Neural cell (in vitro differentiated cells): ENCODE measurements at regions not wholly inside any gene's neighbourhood (a gene's known extent, or its start where the extent isn't known, plus 50 kb on each side); places are given as distances from the start of the nearest gene placed in this dataset.

Experiments used
- H2AFZ ChIP-seq: fragments of 200-600, 300-800 bp; sonication (generic), shearing (Covaris generic); 2 replicates; pipeline ENCODE4 v1.6.0; 2014; ENCODE audit warnings: low read depth, mild to moderate bottlenecking, antibody characterized with exemption, low read length, moderate library complexity
- H3F3A ChIP-seq: fragments of 200-600 bp; shearing (Covaris generic); 2 replicates; pipeline ENCODE4 v1.6.1; 2016; ENCODE audit warnings: mild to moderate bottlenecking, moderate library complexity, mixed read lengths, antibody characterized with exemption, low read length; ENCODE audit not compliant: insufficient read depth, poor library complexity, severe bottlenecking
- H3K27ac ChIP-seq: fragments of 200-600, 300-800 bp; sonication (generic), shearing (Covaris generic); 2 replicates; pipeline ENCODE4 v1.5.1; 2014; ENCODE audit warnings: mild to moderate bottlenecking, low read length, moderate library complexity
- H3K27me3 ChIP-seq: fragments of 300-800, 200-600 bp; sonication (generic), shearing (Covaris generic); 2 replicates; pipeline ENCODE4 v1.6.0; 2014; ENCODE audit warnings: mild to moderate bottlenecking, low read depth, low read length, moderate library complexity; ENCODE audit not compliant: insufficient read depth
- H3K36me3 ChIP-seq: fragments of 300-800, 200-600 bp; sonication (generic), shearing (Covaris generic); 2 replicates; pipeline ENCODE4 v1.5.1; 2014; ENCODE audit warnings: mild to moderate bottlenecking, antibody characterized with exemption, low read length, moderate library complexity; ENCODE audit not compliant: insufficient read depth
- H3K4me2 ChIP-seq: fragments of 300-800, 200-600 bp; sonication (generic), shearing (Covaris generic); 2 replicates; pipeline ENCODE4 v1.6.0; 2014; ENCODE audit warnings: mild to moderate bottlenecking, low read length
- H3K4me3 ChIP-seq: fragments of 300-800, 200-600 bp; sonication (generic), shearing (Covaris generic); 2 replicates; pipeline ENCODE4 v1.5.1; 2014; ENCODE audit warnings: mild to moderate bottlenecking, low read length, moderate library complexity
- H3K79me2 ChIP-seq: fragments of 200-600 bp; shearing (Covaris generic); replicated peaks from 2 replicates; pipeline ENCODE4 v1.6.0; 2014; ENCODE audit warnings: mild to moderate bottlenecking, low read length, moderate library complexity; ENCODE audit not compliant: insufficient read depth
- H3K9ac ChIP-seq: fragments of 300-800, 200-600 bp; sonication (generic), shearing (Covaris generic); 2 replicates; pipeline ENCODE4 v1.6.1; 2016; ENCODE audit warnings: mild to moderate bottlenecking, low read length, mixed read lengths
- H3K9me2 ChIP-seq: fragments of 200-600 bp; shearing (Covaris generic); 2 replicates; pipeline ENCODE4 v1.6.1; 2016; ENCODE audit warnings: mild to moderate bottlenecking, low read length, mixed read lengths; ENCODE audit not compliant: insufficient read depth
- H3K9me3 ChIP-seq: fragments of 200-600, 300-800 bp; sonication (generic), shearing (Covaris generic); 2 replicates; pipeline ENCODE4 v1.6.1; 2016; ENCODE audit warnings: mild to moderate bottlenecking, mixed run types, low read length, moderate library complexity, mixed read lengths
- H4K20me1 ChIP-seq: fragments of 200-600 bp; shearing (Covaris generic); 2 replicates; pipeline ENCODE4 v1.6.1; 2016; ENCODE audit warnings: mild to moderate bottlenecking, mixed run types; ENCODE audit not compliant: insufficient read depth
- CTCF ChIP-seq: fragments of 450-650 bp; IDR thresholded peaks from 2 replicates; pipeline ENCODE4 v1.5.1; 2014; ENCODE audit warnings: antibody characterized with exemption, mild to moderate bottlenecking, moderate library complexity; ENCODE audit not compliant: poor library complexity, severe bottlenecking
- EP300 ChIP-seq: fragments of 450-650 bp; conservative IDR thresholded peaks from 2 replicates; pipeline ENCODE4 v1.6.1; 2014; ENCODE audit warnings: antibody characterized with exemption, mild to moderate bottlenecking, moderate library complexity; ENCODE audit not compliant: poor library complexity, severe bottlenecking
- EZH2 ChIP-seq: fragments of 200-600, 300-800 bp; shearing (Covaris generic), sonication (generic); IDR thresholded peaks from 2 replicates; pipeline ENCODE4 v1.6.1; 2014; ENCODE audit warnings: antibody characterized with exemption, low read length, borderline replicate concordance, mild to moderate bottlenecking; ENCODE audit not compliant: insufficient read depth, poor library complexity, severe bottlenecking
- MXI1 ChIP-seq: fragments of 450-650 bp; conservative IDR thresholded peaks from 2 replicates; pipeline ENCODE4 v1.6.1; 2014; ENCODE audit warnings: antibody characterized with exemption, mild to moderate bottlenecking; ENCODE audit not compliant: poor library complexity, severe bottlenecking
- POLR2AphosphoS5 ChIP-seq: IDR thresholded peaks from 2 replicates; pipeline ENCODE4 v1.6.1; 2012
- RAD21 ChIP-seq: fragments of 450-650 bp; conservative IDR thresholded peaks from 2 replicates; pipeline ENCODE4 v1.6.1; 2014; ENCODE audit warnings: antibody characterized with exemption, mild to moderate bottlenecking, moderate library complexity
- REST ChIP-seq: IDR thresholded peaks from 2 replicates; pipeline ENCODE4 v1.6.1; 2012; ENCODE audit warnings: borderline replicate concordance
- SMC3 ChIP-seq: fragments of 450-650 bp; conservative IDR thresholded peaks from 2 replicates; pipeline ENCODE4 v1.6.1; 2014; ENCODE audit warnings: antibody characterized with exemption, mild to moderate bottlenecking, moderate library complexity; ENCODE audit not compliant: poor library complexity
- TAF1 ChIP-seq: IDR thresholded peaks from 2 replicates; pipeline ENCODE4 v1.6.1; 2012; ENCODE audit warnings: low read depth

- Histone ChIP-seq H3K9ac (no peak overlapping the region), H3K79me2 (no peaks in the 10 kb centered on the region), H3K27me3 (no peaks in the 10 kb centered on the region), H3K9me3 (no peaks in the 10 kb centered on the region), H3K27ac (no peak overlapping the region), H3K4me3 (no peak overlapping the region), H3K36me3 (no peaks in the 10 kb centered on the region), H3F3A (no peaks in the 10 kb centered on the region), H3K4me2 (no peak overlapping the region), H2AFZ (no peak overlapping the region), H4K20me1 (no peaks in the 10 kb centered on the region), H3K9me2 (no peaks in the 10 kb centered on the region)
- TF ChIP-seq MXI1 (no peak), EZH2 (no peak), POLR2AphosphoS5 (no peak), RAD21 (no peak), EP300 (no peak), CTCF (no peak), REST (no peak), SMC3 (no peak), TAF1 (no peak)
These were observed 86.0 kb upstream of the CLINT1 start for GRCh38 chr5:157944938-157945337.

DNA sequence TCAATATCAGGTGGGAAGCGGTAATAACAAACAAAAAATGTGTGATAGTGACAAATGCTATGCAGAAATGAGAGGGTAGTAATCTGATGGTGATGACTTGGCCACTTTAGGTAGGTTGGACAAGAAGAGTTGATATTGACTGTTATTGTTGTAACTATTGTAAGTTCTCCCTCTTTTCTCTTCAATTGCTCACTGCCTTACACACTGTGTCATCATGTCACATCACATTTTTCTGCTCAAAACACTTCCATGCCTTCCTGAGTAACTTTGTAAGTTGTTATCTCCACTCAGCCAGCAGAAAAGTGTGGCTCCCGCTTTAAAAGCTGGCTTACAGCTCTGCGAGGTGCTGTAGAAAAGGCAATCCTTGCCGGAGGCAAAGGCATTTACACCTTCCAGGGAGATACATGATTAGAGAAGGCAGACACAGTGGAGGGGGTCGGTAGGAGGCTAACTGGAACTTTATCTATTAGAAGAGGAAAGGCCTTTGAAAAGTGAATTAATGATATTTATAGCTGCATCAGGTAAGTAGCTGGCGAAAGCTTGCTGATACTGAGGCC, 85.2 kb upstream of the CLINT1 start:
- no peak overlapping the region for H2AFZ ChIP-seq

More for the DNA sequence above, 85.2 kb upstream of the CLINT1 start:
- no peak overlapping the region for H3K9ac ChIP-seq
- no peaks in the 10 kb centered on the region for H3K9me3 ChIP-seq
- no peak overlapping the region for H3K4me3 ChIP-seq
- H3K9me2 ChIP-seq: no peaks in the 10 kb centered on the region
- no peaks in the 10 kb centered on the region for H3K79me2 ChIP-seq
- H3K27ac ChIP-seq: no peak overlapping the region
- no peaks in the 10 kb centered on the region for H4K20me1 ChIP-seq
- TF ChIP-seq REST (no peak), TAF1 (no peak), CTCF (no peak), MXI1 (no peak)
- H3K36me3 ChIP-seq: no peaks in the 10 kb centered on the region
- no peak overlapping the region for H3K4me2 ChIP-seq
- H3K27me3 ChIP-seq: no peaks in the 10 kb centered on the region
- no peaks in the 10 kb centered on the region for H3F3A ChIP-seq
